Peyer's patch (tissue), 4 donors: ENCODE measurements at regions not wholly inside any gene's neighbourhood (a gene's known extent, or its start where the extent isn't known, plus 50 kb on each side); places are given as distances from the start of the nearest gene placed in this dataset.

Experiments used
- CTCF ChIP-seq, 6 experiments: fragments of 450-650 bp in 4 of 6; fragments of 200-600 bp in 2 of 6; sonication (generic) in 1 of 6; IDR thresholded peaks; one replicate each; pipeline ENCODE4 v1.5.1; 2017 to 2019; ENCODE audit warnings: antibody characterized with exemption in 6 of 6, mild to moderate bottlenecking in 3 of 6, moderate library complexity in 1 of 6
- POLR2A ChIP-seq, 2 donors: fragments of 450-650 bp; IDR thresholded peaks; one replicate each; pipeline ENCODE4 v1.5.1; 2017; ENCODE audit warnings: antibody characterized with exemption in 2 of 2, mild to moderate bottlenecking in 2 of 2, moderate library complexity in 2 of 2

GRCh38 chr17:69898601-69899000, 176.4 kb upstream of the KCNJ16 start:
- TF ChIP-seq CTCF (IDR thresholded peaks at IDR 0.05): no peak
- no peak for TF ChIP-seq POLR2A (IDR thresholded peaks at IDR 0.05)
